HCT116 (cell line): ENCODE measurements at regions not wholly inside any gene's neighbourhood (a gene's known extent, or its start where the extent isn't known, plus 50 kb on each side); places are given as distances from the start of the nearest gene placed in this dataset.

Source experiments
- ATAC-seq: fragments of 200-7000 bp; cut with Tn5 transposase; 2 replicates; pipeline ENCODE4 v1.9.1; 2020; ENCODE audit warnings: mild to moderate bottlenecking, moderate library complexity
- BruUV-seq: library from RNA; stranded (reverse); fragments of 400-500 nt; replicated peaks from 2 replicates; lab custom pipeline; 2021; lab: Mats Ljungman, UMichigan
- CTCF ChIA-PET: fragments of 300-600 bp; sonication (Branson Sonifier 250); formaldehyde crosslinking; loops from one replicate; lab custom pipeline; 2021; ENCODE audit warnings: antibody characterized with exemption; lab: Charles Lee
- POLR2A ChIA-PET: fragments of 300-600, 350-600 bp; sonication (Branson Sonifier 250); formaldehyde crosslinking; loops from one replicate; lab custom pipeline; 2021; ENCODE audit warnings: antibody characterized with exemption; lab: Charles Lee
- RAD21 ChIA-PET, 2 experiments: fragments of 300-600 bp; sonication (Branson Sonifier 250); formaldehyde crosslinking; loops; one replicate each; lab custom pipeline; 2023; ENCODE audit warnings: low total read pairs in 2 of 2; ENCODE audit not compliant: uncharacterized antibody in 2 of 2, unreplicated experiment in 2 of 2, low non-redundant PET in 1 of 2; lab: Charles Lee
- DNase-seq: peaks from one replicate; pipeline ENCODE4 v3.0.0-alpha.2; 2010; ENCODE audit warnings: low read depth, low spot score
- H2AFZ ChIP-seq: fragments of 200-600 bp; shearing (Covaris generic), sonication (generic); 2 replicates; pipeline ENCODE4 v1.6.1; 2017; ENCODE audit warnings: low read depth, mixed run types, mixed read lengths, antibody characterized with exemption, low read length; ENCODE audit not compliant: poor library complexity, severe bottlenecking
- H3K27ac ChIP-seq: 2 replicates; pipeline ENCODE4 v1.5.1; 2012; ENCODE audit warnings: low read depth, low read length
- H3K27me3 ChIP-seq: fragments of 200-600 bp; sonication (generic); 2 replicates; pipeline ENCODE4 v1.6.1; 2016; ENCODE audit warnings: mixed run types, low read length, mixed read lengths; ENCODE audit not compliant: insufficient read depth
- H3K36me3 ChIP-seq, 2 experiments: fragments of 200-500 bp in 1 of 2; fragments of 200-600 bp in 1 of 2; sonication (Bioruptor generic) in 1 of 2; sonication (generic) in 1 of 2; 2 replicates each; pipeline versions ENCODE4 v1.5.1 to v1.6.1; 2014 to 2016; ENCODE audit warnings: low read length in 2 of 2, inconsistent platforms in 1 of 2, mixed read lengths in 1 of 2, mixed run types in 1 of 2; ENCODE audit not compliant: insufficient read depth in 2 of 2, control insufficient read depth in 1 of 2
- H3K4me1 ChIP-seq, 2 experiments: fragments of 200-600 bp in 1 of 2; sonication (generic) in 1 of 2; 2 replicates each; pipeline versions ENCODE4 v1.5.1 to v1.6.1; 2012 to 2017; ENCODE audit warnings: low read length in 2 of 2, inconsistent platforms in 1 of 2, mild to moderate bottlenecking in 1 of 2, mixed read lengths in 1 of 2, mixed run types in 1 of 2, moderate library complexity in 1 of 2; ENCODE audit not compliant: insufficient read depth in 2 of 2, control insufficient read depth in 1 of 2
- H3K4me2 ChIP-seq: fragments of 200-600 bp; sonication (generic); 2 replicates; pipeline ENCODE4 v1.6.1; 2017; ENCODE audit warnings: mixed run types, low read length, mixed read lengths
- H3K4me3 ChIP-seq, 2 experiments: fragments of 200-600 bp in 1 of 2; sonication (generic) in 1 of 2; replicated peaks in 1 of 2; 2 replicates each; pipeline ENCODE4 v1.5.1; 2011 to 2016; ENCODE audit warnings: low read length in 2 of 2, control low read depth in 1 of 2, low read depth in 1 of 2, mild to moderate bottlenecking in 1 of 2, mixed read lengths in 1 of 2, mixed run types in 1 of 2
- H3K79me2 ChIP-seq: fragments of 200-600 bp; sonication (generic); 2 replicates; pipeline ENCODE4 v1.6.1; 2017; ENCODE audit warnings: mild to moderate bottlenecking, mixed run types, low read length, moderate library complexity, mixed read lengths; ENCODE audit not compliant: insufficient read depth
- H3K9ac ChIP-seq: fragments of 200-600 bp; sonication (generic); 2 replicates; pipeline ENCODE4 v1.6.1; 2016; ENCODE audit warnings: low read length, mixed read lengths
- H3K9me2 ChIP-seq: fragments of 200-600 bp; sonication (generic), shearing (Covaris generic); 2 replicates; pipeline ENCODE4 v1.6.1; 2017; ENCODE audit warnings: mixed run types, mild to moderate bottlenecking, moderate library complexity; ENCODE audit not compliant: insufficient read depth
- H3K9me3 ChIP-seq, 2 experiments: fragments of 200-500 bp in 1 of 2; fragments of 200-600 bp in 1 of 2; sonication (Bioruptor generic) in 1 of 2; sonication (generic) in 1 of 2; 2 replicates each; pipeline ENCODE4 v1.6.1; 2014 to 2017; ENCODE audit warnings: low read length in 2 of 2, mixed read lengths in 2 of 2, inconsistent platforms in 1 of 2, low read depth in 1 of 2, mild to moderate bottlenecking in 1 of 2, mixed run types in 1 of 2, moderate library complexity in 1 of 2; ENCODE audit not compliant: control insufficient read depth in 1 of 2, insufficient read depth in 1 of 2
- H4K20me1 ChIP-seq: fragments of 200-600 bp; sonication (generic), shearing (Covaris generic); 2 replicates; pipeline ENCODE4 v1.6.1; 2017; ENCODE audit warnings: mixed run types, mild to moderate bottlenecking, moderate library complexity; ENCODE audit not compliant: insufficient read depth
- CEBPB ChIP-seq: IDR thresholded peaks from 2 replicates; pipeline ENCODE4 v1.6.1; 2012; ENCODE audit warnings: low read depth
- ELF1 ChIP-seq: IDR thresholded peaks from 2 replicates; pipeline ENCODE4 v1.6.1; 2012; ENCODE audit warnings: low read depth, borderline replicate concordance
- EZH2 ChIP-seq: fragments of 200-600 bp; sonication (generic); IDR thresholded peaks from 2 replicates; pipeline ENCODE4 v1.6.1; 2017; ENCODE audit warnings: antibody characterized with exemption, mixed run types
- EZH2phosphoT487 ChIP-seq: fragments of 200-600 bp; IDR thresholded peaks from 2 replicates; pipeline ENCODE4 v1.6.1; 2018; ENCODE audit warnings: antibody characterized with exemption, borderline replicate concordance
- POLR2A ChIP-seq: IDR thresholded peaks from 2 replicates; pipeline ENCODE4 v1.7.0; 2011; ENCODE audit warnings: borderline replicate concordance; ENCODE audit not compliant: insufficient read depth, insufficient read length; ENCODE audit errors: extremely low read depth
- POLR2AphosphoS5 ChIP-seq: IDR thresholded peaks from 2 replicates; pipeline ENCODE4 v1.6.1; 2011; ENCODE audit warnings: mild to moderate bottlenecking, low read depth, low read length, moderate library complexity
- TCF7L2 ChIP-seq: IDR thresholded peaks from 2 replicates; pipeline ENCODE4 v1.7.0; 2011; ENCODE audit warnings: borderline replicate concordance, inconsistent platforms; ENCODE audit not compliant: insufficient read depth, insufficient read length; ENCODE audit errors: extremely low read depth
- YY1 ChIP-seq: IDR thresholded peaks from 2 replicates; pipeline ENCODE4 v1.6.1; 2011; ENCODE audit warnings: low read length, low read depth, moderate library complexity, mild to moderate bottlenecking; ENCODE audit not compliant: insufficient replicate concordance; ENCODE audit errors: extremely low read depth
- ZFX ChIP-seq: fragments of 450-650 bp; IDR thresholded peaks from 2 replicates; pipeline ENCODE4 v1.6.1; 2017
- intact Hi-C: fragments of 100-400 bp; cut with micrococcal nuclease; formaldehyde crosslinking; loops from 2 replicates; pipeline ENCODE4 v1.10.0; 2022
- TF ChIP-seq, protein P1 (sequence below): IDR thresholded peaks from 2 replicates; pipeline ENCODE4 v1.6.1; 2012
- TF ChIP-seq, protein P2 (sequence below): IDR thresholded peaks from 2 replicates; pipeline ENCODE4 v1.6.1; 2012; ENCODE audit warnings: low read depth

DNA sequence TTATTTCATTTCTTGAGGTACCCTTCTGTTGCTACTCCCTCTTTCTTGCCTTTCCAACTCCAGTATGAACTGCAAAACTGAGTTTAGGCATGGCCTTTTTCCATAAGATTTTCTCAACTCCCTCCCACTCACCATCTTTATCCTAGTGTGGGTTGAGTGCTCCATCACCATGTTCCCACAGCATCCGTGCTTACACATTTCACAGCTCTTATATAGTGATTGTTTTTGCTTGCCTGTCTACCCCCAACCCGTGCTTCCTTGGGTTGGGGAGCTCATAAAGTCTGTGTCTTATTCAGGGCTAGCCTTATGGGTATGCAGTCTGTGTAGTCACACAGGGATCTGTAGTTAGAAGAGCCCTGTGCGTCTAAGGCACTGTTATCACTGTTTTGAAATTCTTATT is 68.2 kb upstream of the CCDC190 start:
- ChIA-PET RAD21 (no interaction called here), CTCF (no interaction called here), POLR2A (no interaction called here)
- H3K4me2 ChIP-seq, result no peak overlapping the region
- no peaks in the 10 kb centered on the region for H3K79me2 ChIP-seq
- DNase-seq (no peak), ATAC-seq (no peak)
- H3K27me3 ChIP-seq, result no peaks in the 10 kb centered on the region
- no peaks in the 10 kb centered on the region for H3K9me2 ChIP-seq
- no peak overlapping the region for H3K4me3 ChIP-seq
- H4K20me1 ChIP-seq, result no peaks in the 10 kb centered on the region
- TF ChIP-seq EZH2phosphoT487, result no peak
- no peak for TF ChIP-seq EZH2
- no peak for TF ChIP-seq POLR2AphosphoS5
- TF ChIP-seq CEBPB, result no peak
- TF ChIP-seq ELF1, result no peak
- TF ChIP-seq ZFX, result no peak
- TF ChIP-seq TCF7L2, result no peak
- TF ChIP-seq YY1, result no peak
- no peak for TF ChIP-seq POLR2A
- TF ChIP-seq, protein P1, sequence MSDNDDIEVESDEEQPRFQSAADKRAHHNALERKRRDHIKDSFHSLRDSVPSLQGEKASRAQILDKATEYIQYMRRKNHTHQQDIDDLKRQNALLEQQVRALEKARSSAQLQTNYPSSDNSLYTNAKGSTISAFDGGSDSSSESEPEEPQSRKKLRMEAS, result no peak
- no peak overlapping the region for H3K9ac ChIP-seq
- H2AFZ ChIP-seq, result no peak overlapping the region
- no peaks in the 10 kb centered on the region for H3K36me3 ChIP-seq
- H3K9me3 ChIP-seq, result no peaks in the 10 kb centered on the region
- H3K27ac ChIP-seq, result no peak overlapping the region
- no TSS peak for BruUV-seq
- no peaks in the 10 kb centered on the region for H3K4me1 ChIP-seq
- intact Hi-C loops, result no loop called here

DNA sequence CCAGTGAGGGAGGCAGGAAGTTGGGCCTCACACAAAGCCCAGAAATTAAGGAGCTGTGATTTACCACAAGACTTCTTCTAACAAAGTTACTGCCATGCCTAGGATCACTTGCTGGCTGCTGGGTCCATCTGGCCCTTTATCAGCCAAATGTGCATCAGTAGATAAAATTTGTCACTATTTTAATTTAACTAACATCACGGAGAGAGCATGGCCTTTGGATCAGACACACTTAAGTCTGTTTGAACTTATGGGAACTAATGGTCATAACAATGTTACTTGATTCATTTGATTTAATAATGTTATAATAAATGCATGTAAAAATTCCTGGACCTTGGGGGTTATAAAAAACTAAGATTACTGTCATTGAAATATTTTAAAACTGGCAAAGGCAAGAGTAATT is 67.2 kb upstream of the CCDC190 start:
- no TSS peak for BruUV-seq
- Histone ChIP-seq H3K9me3 (no peaks in the 10 kb centered on the region), H3K9me2 (no peaks in the 10 kb centered on the region), H3K36me3 (no peaks in the 10 kb centered on the region), H3K4me2 (no peak overlapping the region), H3K27me3 (no peaks in the 10 kb centered on the region), H2AFZ (no peak overlapping the region), H3K27ac (no peak overlapping the region), H3K9ac (no peak overlapping the region), H4K20me1 (no peaks in the 10 kb centered on the region), H3K4me1 (no peaks in the 10 kb centered on the region), H3K4me3 (no peak overlapping the region), H3K79me2 (no peaks in the 10 kb centered on the region)
- ATAC-seq, result no peak
- CTCF ChIA-PET, result no interaction called here
- RAD21 ChIA-PET, result no interaction called here
- intact Hi-C loops, result no loop called here
- DNase-seq, result no peak
- POLR2A ChIA-PET, result no interaction called here
- TF ChIP-seq YY1 (no peak), EZH2phosphoT487 (no peak), ELF1 (no peak)
- TF ChIP-seq, protein P2, sequence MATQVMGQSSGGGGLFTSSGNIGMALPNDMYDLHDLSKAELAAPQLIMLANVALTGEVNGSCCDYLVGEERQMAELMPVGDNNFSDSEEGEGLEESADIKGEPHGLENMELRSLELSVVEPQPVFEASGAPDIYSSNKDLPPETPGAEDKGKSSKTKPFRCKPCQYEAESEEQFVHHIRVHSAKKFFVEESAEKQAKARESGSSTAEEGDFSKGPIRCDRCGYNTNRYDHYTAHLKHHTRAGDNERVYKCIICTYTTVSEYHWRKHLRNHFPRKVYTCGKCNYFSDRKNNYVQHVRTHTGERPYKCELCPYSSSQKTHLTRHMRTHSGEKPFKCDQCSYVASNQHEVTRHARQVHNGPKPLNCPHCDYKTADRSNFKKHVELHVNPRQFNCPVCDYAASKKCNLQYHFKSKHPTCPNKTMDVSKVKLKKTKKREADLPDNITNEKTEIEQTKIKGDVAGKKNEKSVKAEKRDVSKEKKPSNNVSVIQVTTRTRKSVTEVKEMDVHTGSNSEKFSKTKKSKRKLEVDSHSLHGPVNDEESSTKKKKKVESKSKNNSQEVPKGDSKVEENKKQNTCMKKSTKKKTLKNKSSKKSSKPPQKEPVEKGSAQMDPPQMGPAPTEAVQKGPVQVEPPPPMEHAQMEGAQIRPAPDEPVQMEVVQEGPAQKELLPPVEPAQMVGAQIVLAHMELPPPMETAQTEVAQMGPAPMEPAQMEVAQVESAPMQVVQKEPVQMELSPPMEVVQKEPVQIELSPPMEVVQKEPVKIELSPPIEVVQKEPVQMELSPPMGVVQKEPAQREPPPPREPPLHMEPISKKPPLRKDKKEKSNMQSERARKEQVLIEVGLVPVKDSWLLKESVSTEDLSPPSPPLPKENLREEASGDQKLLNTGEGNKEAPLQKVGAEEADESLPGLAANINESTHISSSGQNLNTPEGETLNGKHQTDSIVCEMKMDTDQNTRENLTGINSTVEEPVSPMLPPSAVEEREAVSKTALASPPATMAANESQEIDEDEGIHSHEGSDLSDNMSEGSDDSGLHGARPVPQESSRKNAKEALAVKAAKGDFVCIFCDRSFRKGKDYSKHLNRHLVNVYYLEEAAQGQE, result no peak
